GM21390 (cell line): ENCODE measurements at regions not wholly inside any gene's neighbourhood (a gene's known extent, or its start where the extent isn't known, plus 50 kb on each side); places are given as distances from the start of the nearest gene placed in this dataset.

Experiments used
- ATAC-seq: cut with Tn5 transposase; IDR thresholded peaks from one replicate; pipeline ENCODE4 v1.9.1; 2021; ENCODE audit not compliant: unreplicated experiment

- no peak for ATAC-seq
These were observed 232.0 kb downstream of the BCAS1 start for GRCh38 chr20:53838311-53838868.

- ATAC-seq: no peak
These were observed 233.1 kb downstream of the BCAS1 start for GRCh38 chr20:53837126-53837826.

GRCh38 chr20:53834749-53835148 lies 235.6 kb downstream of the BCAS1 start:
- ATAC-seq: no peak

GRCh38 chr20:53834062-53834442 lies 236.3 kb downstream of the BCAS1 start:
- no peak for ATAC-seq

GRCh38 chr20:53833333-53834061 lies 236.9 kb downstream of the BCAS1 start:
- ATAC-seq: no peak

- no peak for ATAC-seq
These were observed 237.9 kb downstream of the BCAS1 start for GRCh38 chr20:53832499-53832898.

- ATAC-seq: no peak
These were observed 238.2 kb upstream of the ZNF217 start for GRCh38 chr20:53831812-53832211.

GRCh38 chr20:53831228-53831627 lies 237.6 kb upstream of the ZNF217 start:
- ATAC-seq: no peak

- peak; percentile 33 for ATAC-seq
These were observed 236.3 kb upstream of the ZNF217 start for GRCh38 chr20:53829724-53830521.

- ATAC-seq: no peak
These were observed 235.7 kb upstream of the ZNF217 start for GRCh38 chr20:53829255-53829723.

GRCh38 chr20:53828682-53829254 lies 235.1 kb upstream of the ZNF217 start:
- no peak for ATAC-seq

GRCh38 chr20:53828088-53828681 lies 234.5 kb upstream of the ZNF217 start:
- no peak for ATAC-seq

- ATAC-seq: no peak
These were observed 233.9 kb upstream of the ZNF217 start for GRCh38 chr20:53827292-53828087.

- ATAC-seq: peak; percentile 76
These were observed 233.1 kb upstream of the ZNF217 start for GRCh38 chr20:53826597-53827291.

- ATAC-seq: no peak
These were observed 232.5 kb upstream of the ZNF217 start for GRCh38 chr20:53826090-53826489.

GRCh38 chr20:53825282-53825681 lies 231.6 kb upstream of the ZNF217 start:
- ATAC-seq: no peak

- ATAC-seq: no peak
These were observed 231.1 kb upstream of the ZNF217 start for GRCh38 chr20:53824779-53825178.

GRCh38 chr20:53823121-53823764 lies 229.6 kb upstream of the ZNF217 start:
- ATAC-seq: no peak

- ATAC-seq: no peak
These were observed 228.9 kb upstream of the ZNF217 start for GRCh38 chr20:53822534-53822933.
